OCI-LY7 (cell line): ENCODE measurements at regions not wholly inside any gene's neighbourhood (a gene's known extent, or its start where the extent isn't known, plus 50 kb on each side); places are given as distances from the start of the nearest gene placed in this dataset.

ENCODE experiments used
- CTCF ChIP-seq: fragments of 200-600 bp; sonication (generic); conservative IDR thresholded peaks from 2 replicates; pipeline ENCODE4 v1.5.1; 2014; ENCODE audit warnings: mild to moderate bottlenecking, antibody characterized with exemption, low read length, moderate library complexity, mixed read lengths
- EZH2phosphoT487 ChIP-seq: fragments of 200-600 bp; sonication (generic); IDR thresholded peaks from 2 replicates; pipeline ENCODE4 v1.6.1; 2018; ENCODE audit warnings: low read depth, borderline replicate concordance, mild to moderate bottlenecking, mixed run types, antibody characterized with exemption, low read length, moderate library complexity, mixed read lengths

DNA sequence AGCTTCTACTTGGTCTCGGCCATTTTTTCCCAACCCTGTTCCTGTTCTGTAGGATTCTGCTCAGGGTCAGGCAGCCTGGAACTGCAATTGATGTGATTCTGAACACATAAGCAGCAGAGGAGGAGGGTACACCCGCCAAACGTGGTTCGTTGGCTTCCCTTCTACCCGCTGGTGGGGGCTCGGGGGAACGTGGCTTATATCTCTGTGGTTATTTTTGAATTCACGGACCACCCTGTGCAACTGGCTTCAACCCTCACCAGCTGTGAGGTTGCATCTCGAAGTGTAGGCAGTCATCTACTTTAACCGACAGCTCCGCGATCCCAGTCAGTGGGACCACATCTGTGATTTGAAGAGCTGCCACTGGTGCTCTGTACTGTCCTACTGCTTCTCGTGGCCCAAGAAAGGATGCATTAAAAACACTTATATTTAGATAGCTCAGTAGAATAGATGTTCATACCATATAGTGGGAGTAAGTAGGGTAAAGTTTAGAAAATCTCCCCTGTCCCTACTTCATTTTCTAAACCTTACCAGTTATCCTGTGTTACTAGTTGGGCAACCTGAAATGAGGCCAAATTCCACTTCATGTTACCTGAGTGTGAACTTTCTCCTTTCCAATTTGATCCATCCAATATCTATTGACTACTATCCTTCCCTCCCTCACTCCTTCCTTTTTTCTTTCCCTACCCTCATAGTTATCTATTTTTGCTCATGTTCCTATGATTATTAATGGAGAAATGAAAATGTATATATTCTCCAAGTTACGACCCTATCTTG, 80.4 kb upstream of the BCOR start:
- no peak for TF ChIP-seq CTCF
- TF ChIP-seq EZH2phosphoT487, result no peak
